ENCODE measurements at regions not wholly inside any gene's neighbourhood (a gene's known extent, or its start where the extent isn't known, plus 50 kb on each side); places are given as distances from the start of the nearest gene placed in this dataset.

DNA sequence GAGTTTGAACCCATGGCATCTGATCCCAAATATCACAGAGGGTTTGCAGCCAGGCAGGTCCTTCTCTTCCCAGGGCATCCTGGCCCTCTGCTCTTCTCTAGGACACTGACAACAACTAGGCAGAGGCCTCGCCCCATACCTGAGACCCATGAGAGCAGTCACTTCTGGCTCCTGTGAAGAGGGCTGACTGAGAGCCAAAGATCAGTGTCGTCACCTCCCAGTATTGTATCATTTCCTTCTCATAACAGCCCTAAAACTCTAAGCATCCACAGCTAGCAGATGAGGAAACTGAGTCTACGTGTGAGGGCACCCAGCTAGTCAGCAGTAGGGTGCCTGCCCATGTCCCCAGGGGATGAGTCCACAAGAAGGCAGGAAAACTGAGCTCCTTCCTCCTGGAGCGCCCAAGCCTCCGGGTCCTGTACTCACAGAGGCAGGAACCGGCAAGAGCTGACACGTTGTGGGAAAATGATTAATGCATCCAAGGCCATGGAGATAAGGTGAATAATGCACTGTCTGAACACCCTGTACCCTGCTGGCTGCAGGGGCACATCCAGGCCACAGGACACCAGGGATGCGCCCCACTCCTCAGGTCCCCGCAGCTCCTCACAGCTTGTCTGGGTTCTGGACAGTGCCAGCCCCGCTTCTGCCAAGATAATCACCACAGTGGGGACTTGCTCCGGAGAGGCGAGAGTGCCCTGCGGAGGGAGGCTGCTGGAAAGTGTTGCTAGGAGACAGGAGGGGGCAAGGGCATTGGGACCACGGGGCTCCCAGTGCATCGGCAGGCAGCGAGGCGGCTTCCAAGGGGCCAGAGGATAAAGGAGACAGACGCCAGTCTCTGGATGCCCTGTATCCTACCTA is 340.0 kb downstream of the NPHP4 start:
- no peak for DNase-seq

DNA sequence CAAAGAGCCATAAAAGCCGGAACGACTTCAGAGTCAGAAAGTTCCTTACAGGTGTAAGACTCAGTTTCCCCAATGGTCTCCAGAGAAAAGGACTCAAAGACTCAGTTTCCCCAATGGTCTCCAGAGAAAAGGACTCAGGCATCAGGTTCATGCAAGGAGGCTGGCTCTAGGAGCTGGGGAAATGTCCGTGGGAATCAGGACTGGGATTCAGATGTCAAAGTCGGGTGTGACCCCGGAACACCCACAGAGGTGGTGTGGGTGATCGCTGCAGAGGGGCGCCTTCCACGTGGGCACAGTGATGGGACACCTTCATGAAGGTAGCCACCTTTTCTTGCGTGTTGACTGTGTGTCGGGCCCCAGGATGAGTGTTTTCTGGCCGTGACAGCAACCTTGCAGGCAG is 340.8 kb downstream of the NPHP4 start:
- no peak for DNase-seq

DNA sequence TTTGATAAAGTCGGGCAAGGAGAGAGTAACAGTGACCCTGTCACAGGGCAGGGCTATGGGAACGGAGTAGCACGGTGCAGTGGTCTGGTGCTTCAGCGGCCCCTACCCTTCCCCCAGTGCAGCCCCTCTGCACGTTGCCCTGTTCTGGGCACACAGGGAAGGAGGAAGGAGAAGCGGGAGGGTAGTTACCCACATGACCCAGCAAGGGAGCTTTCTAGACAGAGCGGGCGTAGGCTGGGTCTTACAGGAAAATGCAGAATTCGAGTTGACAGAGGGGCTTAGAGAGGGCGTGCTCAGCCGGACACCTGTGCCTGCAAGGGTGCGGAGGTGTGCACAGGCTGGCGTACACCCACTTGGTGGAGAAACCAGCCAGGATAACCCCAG is 341.2 kb downstream of the NPHP4 start:
- no peak for DNase-seq

DNA sequence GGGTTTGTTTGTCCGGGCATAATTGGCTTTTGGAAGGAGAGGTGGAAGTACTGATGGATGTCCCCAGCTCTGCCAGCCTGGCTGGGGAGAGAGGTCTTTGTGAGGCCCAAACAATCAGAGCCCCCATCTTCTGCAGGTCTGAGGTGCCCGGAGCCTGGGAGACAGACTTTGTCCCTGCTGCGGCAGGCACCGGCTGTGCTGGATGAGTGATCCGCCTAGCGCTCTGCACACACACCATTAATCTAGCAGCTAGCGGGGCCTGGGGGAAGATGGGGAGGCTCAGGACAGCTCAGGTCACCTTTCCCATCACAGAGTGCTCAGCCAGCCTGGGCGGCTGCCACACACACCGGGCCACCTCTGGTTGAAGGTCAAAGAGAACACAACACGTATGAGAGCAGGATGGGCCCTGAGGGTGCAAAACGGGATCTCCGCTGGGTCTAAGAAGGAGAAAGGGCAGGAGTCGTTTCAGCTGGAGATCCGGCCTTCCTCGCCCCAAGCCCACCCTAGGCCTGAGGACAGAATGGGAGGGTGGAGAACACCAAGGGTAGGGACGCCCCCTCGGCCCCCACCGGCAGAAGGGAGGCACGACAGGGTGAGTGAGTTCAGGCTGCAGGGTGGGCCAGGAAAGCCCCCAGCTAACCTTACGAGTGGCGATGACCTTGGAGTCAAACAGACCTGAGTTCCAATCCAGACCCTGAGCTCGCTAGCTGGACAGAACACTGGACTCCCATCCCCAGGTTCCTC is 341.8 kb downstream of the NPHP4 start:
- DNase-seq: no peak

DNA sequence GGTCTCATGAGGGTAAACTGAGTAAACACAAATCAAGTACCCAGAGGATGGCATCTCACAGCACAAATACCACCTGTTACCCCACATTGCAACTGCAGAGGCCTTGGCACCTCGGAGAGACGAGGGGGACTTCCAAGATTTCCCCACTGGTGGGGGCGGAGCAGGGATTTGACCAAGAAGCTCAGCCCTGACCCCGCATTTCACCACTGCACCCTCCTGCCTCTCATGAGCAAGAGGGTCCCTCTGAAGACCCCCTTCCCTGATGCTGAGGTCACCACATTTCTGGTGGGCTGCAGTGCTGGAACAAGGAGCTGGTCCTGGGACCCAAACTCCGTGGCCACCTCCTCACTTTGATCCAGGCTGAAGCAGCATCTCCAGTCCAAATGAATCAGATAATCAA is 342.4 kb downstream of the NPHP4 start:
- no peak for DNase-seq

DNA sequence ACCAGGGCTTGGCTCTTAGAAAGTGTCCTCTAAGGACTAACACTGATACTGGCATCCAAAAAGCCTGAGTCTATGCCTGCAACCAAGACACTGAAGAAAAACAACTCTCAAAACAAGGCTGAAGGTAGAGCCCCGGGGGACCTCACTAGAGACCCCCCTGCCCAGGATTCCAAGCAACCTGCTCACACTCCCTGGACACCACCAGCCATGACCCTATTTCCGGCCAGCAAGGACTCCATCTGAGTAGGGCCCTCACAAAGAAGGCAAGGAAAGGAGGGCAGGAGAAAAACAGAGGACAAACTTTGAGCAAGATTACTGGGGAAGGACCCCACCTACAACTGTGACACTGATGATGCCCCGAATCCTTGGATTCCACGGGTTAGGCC is 343.1 kb downstream of the NPHP4 start:
- DNase-seq: no peak

DNA sequence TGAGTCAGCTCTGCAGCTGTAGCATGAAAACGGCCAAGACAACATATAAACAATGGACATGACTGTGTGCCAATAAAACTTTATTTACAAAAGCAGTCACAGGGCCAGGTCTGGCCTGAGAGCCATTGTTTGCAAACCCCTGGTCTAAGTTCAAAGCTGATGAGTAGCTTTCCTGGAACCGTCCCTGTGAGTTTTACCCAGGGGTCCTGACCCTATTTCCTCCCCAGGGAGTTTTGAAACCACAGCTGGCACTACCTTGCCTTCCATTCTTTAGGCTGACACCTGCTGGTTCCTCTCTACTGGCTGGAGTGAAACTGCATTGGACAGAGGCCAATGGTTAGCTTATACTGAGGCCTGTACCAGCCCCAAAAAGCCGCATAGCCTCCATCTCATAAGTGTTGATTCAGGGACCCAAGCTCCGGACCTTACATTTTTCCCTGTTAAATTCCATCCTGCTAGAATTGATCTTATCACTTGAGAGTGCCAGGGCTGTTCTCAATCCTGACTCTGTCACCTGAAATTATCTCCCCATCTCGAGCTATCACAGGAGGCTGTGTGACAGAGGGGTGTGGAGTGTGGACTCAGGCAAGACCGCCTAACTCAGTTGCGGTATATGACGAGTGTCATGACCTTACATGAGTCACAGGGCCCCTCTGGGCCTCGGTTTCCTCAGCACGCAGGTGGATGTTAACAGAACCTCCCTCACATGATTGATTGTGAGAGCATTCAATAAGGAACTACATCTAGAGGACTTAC is 343.6 kb downstream of the NPHP4 start:
- DNase-seq: no peak

DNA sequence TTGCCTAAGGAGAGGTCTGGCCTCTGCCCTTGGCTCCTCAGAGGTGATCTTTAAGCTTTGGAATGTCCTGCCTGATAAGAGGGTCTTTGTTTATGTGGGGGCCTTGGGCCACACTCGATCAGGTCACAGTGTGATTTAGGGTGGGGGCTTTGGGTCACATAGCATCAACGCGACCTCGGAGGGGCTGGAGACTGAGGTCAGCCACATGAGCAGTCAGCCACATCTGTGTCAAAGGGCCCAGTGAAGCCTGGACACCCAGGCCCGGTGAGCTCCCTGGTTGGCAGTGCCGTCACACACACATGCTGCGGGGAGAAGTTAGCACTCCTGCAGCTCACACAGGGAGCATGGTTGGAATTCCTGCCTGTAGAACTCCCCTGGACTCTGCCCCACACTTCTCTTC is 345.0 kb downstream of the NPHP4 start:
- no peak for DNase-seq

DNA sequence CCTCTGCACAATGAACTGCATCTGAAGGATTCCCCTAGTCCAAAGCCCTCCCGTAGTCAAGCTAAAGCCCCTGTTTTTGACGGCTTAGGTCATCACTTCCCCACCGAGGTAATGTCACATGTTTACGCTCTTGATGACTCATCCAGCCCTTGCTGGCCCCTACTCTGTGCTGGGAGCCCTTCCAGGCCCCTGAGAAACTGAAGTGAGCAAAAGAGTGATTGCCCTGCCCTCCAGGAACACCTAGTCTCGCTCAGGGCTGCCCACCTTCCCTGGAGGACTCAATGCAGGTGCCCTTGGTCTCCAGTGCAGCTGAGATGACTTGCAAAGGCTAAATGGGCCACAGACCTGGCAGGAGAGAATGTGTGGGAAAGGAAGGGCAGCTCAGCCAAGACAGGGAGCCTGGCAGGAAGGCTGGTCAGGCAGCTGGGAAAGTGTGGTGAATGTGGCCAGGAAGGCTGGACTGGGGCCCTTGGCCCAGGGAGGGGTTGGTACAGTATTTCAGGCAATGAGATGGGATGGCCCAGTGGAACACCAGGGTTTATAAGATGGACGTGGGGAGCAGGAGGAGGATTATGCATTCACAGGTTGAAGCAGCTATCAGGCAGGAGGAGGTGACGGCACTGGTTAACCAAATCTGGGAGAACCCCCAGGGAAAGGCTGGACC is 345.6 kb downstream of the NPHP4 start:
- DNase-seq: no peak

DNA sequence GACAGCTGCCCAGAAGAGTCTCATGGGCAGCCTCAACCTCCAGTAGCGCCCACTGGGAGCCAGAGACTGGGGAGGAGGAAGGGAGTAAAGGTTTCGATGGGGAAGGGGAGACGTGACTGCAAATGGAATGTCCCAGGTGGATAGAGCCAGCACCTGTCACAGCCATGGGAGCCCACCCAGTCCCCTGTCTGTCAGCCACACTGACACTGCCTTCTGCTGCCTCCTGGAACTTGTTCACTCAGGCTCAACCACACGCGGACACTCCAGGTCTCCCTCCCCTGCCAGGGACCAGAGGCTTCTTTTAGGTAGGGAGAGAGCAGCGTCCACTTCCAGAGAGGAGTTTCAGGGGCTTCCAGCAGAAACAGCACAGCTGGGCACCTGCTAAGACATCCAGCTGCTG is 346.3 kb downstream of the NPHP4 start:
- DNase-seq: no peak

DNA sequence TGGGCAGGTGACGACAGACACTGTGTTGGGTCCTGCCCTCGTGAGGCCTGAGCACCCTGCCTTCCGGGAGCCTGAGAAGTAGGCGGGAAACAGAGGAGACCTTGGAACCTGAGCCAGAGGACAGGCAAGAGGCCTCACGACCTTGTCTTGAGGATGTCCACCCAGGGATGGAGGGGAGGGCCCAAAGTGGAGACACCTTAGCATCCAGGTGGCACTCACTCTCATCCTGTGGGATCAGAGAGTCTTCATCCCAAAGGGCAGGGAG is 347.2 kb downstream of the NPHP4 start:
- no peak for DNase-seq

DNA sequence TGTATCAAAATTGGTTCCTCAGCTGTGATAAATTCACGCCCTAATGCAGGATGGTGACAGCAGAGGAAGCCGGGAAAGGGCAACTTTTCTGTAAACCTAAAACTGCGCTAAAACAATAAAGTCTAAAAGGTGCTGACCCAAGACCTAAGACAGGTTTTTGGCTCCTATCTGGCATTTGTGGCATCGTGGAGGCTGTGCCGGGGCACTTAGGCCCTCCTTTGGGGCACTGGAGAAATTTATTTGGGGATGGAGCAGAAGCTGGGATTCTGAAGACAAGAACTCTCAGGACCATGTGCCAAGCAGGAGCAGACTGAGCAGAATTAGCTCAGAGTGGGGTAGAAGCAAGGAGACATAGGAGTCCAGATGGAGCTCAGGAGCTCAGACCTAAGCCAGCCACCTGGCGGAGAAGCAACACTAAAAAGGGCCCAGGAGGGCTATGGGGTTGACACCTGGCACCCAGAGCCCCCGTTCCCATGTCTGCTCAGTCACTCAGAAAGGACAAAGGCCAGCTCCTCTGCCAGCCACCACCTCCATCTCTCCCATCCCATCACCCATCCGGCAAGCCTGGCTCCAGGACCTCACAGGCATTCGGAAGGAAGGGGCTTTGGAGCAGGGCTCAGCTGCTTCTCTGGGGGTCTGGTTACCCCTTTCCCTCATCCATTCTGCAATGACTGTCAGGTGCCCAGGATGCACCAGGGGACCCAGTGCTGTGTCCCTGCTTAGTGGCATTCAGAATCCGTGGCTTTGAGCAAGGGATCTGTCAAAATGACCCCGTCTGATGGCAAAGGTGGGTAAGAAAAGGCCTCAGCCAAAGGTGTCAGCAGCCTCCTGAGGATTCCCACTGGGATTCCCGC is 347.7 kb downstream of the NPHP4 start:
- DNase-seq: no peak

DNA sequence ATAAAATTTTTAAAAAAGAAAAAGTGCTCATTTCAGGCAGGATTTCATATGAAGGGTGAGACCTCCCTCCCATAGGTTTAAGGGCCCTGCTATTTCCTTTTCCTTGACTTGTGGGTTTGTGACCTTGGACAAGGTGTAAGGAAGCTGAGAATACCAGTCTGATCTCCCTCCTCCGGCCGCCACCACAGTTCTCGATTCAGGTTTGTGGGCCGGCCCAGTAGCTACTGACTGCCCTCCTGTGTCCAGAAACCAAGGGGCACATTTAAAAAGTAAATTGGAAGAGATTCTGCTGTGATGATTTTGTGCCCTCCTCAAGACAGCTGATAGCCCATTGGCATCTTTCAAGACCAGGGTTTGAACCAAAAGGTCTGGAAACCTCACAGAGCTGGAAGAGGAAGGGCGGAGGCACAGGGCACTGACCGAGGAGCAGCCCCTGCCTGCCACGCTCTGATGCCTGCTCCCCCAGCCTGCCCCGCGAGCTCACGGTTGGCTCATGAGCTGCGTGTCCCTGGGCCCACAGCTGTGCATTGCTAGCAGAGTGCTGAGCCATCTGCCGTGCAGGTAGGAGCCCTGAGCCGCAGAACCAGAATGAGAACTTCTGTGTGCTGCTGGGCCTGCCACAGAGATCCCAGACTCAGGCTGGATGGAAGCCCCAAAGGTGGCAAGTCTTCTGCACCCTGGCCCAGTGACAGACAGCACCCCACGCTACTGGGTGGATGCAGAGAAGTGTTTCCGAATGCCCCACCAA is 348.7 kb downstream of the NPHP4 start:
- DNase-seq: no peak

DNA sequence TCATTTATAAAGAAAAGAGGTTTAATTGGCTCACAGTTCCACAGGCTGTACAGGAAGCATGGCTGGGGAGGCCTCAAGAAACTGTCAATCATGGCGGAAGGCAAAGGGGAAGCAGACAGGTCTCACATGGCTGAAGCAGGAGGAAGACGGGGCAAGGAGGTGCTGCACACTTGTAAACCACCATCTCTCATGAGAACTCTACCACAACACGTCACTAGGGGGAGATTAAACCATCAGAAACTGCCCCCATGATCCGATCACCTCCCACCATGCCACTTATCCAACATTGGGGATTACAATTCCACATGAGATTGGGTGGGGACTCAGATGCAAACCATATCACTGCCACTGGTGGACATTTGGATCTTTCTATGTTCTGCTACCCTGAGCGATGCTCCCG is 351.4 kb downstream of the NPHP4 start:
- no peak for DNase-seq

DNA sequence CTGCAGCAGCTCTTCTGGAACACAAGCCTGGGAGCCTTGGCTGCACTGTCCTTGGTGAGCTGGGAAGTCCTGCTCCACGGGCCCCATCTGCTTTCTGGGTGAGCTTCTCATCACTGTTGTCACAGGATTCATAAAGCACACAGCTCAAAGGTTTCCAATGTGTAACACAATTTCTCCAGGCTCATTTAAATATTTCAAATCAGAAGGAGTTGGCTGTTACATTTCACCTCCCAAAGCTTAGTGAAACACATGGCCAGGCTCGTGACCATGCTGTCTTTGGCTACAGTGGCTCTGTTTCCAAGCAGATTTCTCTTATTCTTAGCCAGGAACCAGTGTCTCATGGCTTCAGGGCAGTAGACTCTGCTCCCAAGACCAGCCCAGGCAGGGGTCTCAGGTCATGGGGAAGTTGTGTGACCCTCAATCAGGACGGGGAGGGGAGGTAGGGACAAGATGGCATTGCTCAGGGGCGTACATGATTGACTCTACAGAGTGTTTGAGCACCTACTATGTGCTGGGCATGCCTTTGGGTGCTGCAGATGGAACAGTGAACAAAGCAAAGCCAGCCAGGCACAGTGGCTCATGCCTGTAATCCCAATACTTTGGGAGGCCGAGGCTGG is 353.0 kb downstream of the NPHP4 start:
- no peak for DNase-seq

DNA sequence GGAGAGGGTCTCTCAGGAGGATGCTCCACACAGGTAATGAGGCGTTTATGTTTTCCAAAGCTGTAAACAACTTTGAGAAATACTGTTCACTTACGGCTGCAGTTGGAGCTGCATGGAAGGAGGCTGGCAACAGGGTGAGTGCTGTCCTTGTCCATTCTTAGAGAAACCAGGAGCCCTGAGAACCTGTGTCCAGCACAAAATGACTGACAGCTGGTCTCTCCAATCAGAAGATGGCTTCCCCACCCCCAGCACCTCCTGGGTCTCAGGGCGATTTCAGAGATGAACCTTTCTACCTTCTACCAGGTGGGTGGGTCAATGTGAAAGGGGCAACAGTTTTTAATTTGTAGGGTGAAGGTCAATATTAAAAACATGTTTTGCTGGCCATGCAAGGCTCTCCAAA is 353.6 kb downstream of the NPHP4 start:
- DNase-seq: no peak

DNA sequence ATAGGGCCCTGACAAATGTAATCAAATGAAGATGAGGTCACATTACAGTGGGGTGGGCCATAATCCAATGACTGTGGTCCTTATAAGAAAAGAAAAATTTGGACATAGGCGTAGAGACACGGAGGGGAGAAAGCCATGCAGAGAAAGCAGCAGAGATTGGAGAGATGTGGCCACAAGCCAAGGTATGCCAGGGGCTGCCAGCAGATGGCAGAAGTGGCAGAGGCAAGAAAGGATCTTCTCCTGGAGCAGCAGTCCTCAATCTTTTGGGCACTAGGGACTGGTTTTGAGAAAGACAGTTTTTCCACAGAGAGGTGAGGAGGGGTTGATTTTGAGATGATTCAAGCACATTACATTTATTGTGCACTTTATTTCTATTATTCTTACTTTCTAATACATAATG is 355.1 kb downstream of the NPHP4 start:
- DNase-seq: no peak

DNA sequence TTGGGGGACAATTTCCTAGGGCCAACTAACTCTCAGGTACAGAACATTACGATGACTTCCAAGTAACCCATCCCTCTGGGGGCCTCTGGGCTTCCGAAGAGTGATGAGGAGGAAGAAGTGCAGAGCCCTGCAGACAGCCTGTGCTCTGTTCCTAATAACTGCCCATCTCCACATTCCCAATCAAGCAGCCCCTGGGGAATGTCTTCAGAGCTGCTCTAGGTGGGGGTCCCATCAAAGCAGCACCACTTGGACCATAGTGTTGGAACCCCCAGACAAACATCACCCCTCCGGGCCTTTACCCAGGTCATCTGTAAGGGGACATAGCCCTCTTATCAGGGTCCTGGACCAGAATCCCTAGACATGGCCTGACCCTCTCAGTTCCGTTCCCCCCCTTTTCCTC is 357.3 kb downstream of the NPHP4 start:
- DNase-seq: no peak

DNA sequence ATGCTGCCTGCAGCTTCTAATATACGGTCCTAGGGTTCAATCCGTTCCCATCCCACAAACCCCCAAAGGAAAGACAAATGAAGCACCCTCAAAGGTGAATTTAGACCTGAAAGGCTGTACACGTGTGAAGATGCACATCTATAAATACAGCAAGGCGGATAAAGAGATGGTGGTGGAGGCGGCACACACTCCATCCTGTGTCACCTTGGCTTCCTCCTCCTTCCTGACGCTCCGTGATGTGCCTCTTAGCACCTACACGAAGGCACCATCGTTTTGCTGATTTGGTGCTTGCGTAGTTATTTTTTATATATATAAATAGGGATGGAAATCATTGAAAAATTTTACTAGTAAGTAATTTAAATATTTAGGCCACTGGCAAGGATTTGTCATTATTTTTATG is 359.4 kb downstream of the NPHP4 start:
- no peak for DNase-seq

DNA sequence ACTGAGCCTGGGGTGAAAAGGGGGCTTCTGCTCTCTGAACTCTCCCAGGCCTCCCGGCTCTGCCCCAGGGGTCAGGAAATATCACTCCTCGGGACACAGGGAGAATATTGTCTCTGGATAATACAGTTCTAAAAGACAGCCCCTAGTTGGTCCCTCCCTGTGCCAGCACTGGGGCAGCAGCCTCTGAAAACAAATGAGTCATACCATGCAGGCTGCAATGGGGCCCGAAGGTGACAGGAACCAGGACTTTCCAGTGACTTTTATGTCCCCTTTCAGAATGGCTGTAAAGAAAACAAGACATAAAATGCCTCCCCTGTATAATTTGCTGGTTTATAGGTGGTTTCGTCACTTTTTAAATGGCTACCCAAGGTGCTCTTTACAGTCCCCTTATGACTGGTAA is 360.0 kb downstream of the NPHP4 start:
- DNase-seq: no peak

DNA sequence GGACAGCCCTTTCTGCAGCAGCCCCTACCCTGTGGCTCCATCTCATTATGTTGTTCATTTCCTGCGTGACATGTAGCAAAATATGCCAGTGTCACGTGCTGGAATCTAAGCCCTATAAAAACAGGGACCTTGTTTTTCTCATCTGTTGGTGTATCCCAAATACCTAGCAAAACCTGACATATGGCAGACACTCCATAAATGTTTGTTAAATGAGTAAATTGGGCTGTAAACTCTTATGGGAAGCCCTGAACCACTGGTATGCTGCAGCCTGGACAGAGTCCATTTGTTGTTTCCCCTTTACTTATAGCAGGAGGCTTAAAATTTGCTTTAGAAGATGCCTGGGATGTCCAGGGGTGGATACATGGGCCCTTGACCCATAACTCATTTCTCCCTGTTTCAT is 363.8 kb downstream of the NPHP4 start:
- DNase-seq: no peak

Data from activated CD4-positive, alpha-beta T cell treated with anti-CD3 and anti-CD28 coated beads, Interleukin-2, amount 50 U/mL, for 4 hours (primary cell).